Inflammatory macrophage treated with lipopolysaccharide for 4 hours (primary cell): ENCODE measurements at regions not wholly inside any gene's neighbourhood (a gene's known extent, or its start where the extent isn't known, plus 50 kb on each side); places are given as distances from the start of the nearest gene placed in this dataset.
"Not testable (repeated sequence)": the region's sequence is repeated elsewhere in the genome, so short reads cannot be mapped to it uniquely, and the experiment has no call there.

Source experiments
- DNase-seq: peaks from one replicate; pipeline ENCODE4 v3.0.0-alpha.2; 2020

- DNase-seq = no peak
These were observed 2709.8 kb downstream of the PCDH7 start for GRCh38 chr4:33429971-33430370.

GRCh38 chr4:33437406-33437805 lies 2717.2 kb downstream of the PCDH7 start:
- DNase-seq = no peak

DNA sequence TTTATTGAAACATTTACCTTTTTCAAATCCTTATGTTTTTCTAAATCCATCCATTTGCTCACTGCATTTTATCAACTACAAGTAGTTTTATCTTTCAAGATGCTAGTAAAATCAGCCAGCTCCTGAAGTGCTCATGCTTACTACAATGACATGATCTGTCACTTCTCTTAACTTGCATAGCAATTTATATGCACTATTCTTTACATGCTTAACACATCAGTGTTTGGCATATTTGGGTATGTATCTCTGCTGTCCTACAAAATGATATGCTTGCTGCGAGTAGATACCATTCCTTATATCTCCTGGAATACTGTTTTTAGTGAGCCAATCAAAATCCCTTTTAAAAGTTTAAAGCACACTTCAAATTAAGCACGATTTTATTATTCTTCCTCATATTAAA lies 2726.8 kb downstream of the PCDH7 start:
- DNase-seq = no peak

DNA sequence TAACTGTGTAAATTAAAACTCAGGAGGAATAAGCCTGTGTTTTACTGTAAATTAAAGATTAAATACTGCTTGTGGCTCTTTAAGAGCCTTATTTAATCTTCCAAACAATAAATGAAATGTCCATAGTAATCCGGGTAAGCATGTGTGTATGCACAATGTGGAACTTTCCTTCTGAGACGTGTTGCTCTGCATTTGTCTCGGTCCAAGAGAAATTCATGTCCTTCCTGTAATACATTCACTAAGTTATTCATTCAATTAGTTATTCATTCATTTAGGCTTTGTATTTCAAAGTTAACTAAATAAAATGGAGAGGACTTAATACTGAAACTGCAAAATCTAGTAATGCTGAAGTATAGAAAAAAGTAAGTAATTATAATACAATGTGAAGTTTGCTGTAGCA lies 2728.8 kb downstream of the PCDH7 start:
- DNase-seq = no peak

DNA sequence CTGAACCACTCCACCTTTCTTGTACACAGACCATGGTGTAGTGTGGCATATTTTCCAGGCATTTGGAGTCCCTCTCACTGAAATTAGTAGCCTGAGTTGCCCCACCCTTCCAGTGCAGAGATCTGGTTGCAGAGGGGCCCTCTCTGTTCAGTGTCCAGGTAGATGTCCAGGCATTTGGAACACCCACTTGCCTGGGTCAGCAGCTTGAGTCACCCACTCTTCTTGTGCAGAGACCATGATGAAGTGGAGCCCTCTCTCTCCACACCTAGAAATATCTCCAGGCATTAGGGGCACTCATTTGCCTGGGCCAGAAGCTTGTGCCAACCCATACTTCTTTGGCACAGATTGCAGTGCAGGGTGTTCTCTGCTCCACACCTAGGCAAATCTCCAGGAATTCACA lies 2733.3 kb downstream of the PCDH7 start:
- DNase-seq = no peak

DNA sequence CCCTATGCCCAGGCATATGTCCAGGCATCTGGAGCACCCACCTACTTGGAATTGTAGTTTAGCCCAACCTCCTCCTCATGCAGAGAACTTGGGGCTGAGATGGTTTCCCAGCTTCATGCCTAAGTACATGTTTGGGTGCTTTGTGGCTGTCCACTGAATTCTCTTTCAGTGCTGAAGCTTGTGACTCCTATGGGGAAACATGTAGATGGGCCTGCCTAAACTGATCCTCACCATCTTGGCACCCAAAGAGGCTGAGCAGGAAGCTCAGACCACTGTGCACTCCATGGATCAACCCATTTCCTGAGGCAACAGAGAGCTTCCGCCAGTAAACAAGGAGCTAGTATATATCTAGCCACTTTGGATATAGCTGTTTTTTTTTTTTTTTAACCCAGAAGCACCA lies 2733.7 kb downstream of the PCDH7 start:
- DNase-seq = no peak

DNA sequence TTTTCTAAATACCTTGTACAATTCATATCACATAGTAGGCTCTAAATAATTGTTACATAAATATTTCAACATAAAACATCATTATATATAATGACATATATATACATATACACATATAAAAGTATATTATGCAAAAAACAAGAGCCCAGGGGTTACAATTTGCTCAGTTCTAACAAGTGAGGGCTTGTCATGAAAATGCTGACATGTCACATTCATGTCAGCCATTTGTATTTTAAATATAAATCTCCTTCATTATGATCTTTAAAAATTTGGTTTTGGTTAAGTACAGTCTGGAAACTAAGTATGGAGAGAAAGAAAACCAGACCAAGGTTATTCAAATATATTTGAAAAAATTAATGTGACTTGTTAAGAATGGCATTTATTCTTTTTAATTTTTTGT lies 2745.4 kb downstream of the PCDH7 start:
- no peak for DNase-seq

GRCh38 chr4:33467291-33467690 lies 2747.1 kb downstream of the PCDH7 start:
- no peak for DNase-seq

- DNase-seq = no peak
These were observed 2750.6 kb downstream of the PCDH7 start for GRCh38 chr4:33470805-33471204.

DNA sequence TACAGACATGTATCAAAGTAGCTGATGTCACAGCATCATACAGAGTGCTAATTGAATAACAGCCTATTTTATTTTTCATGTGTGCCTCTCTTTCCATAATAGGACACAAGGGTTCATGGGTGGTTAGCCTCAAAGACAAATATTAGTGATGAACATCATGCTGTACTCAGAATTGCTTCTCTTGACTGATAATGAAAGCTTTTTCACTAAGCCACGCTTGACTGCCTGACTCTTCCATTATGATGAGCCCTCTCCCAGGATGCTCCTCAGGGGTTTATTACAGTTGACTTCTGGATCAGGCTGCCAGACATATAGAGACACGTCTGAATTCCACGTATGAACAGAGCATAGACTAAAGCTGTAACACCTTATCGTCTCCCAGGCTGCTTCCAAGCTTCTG lies 2757.5 kb downstream of the PCDH7 start:
- no peak for DNase-seq

- DNase-seq = no peak
These were observed 2761.5 kb downstream of the ARAP2 start for GRCh38 chr4:33482773-33483172.

DNA sequence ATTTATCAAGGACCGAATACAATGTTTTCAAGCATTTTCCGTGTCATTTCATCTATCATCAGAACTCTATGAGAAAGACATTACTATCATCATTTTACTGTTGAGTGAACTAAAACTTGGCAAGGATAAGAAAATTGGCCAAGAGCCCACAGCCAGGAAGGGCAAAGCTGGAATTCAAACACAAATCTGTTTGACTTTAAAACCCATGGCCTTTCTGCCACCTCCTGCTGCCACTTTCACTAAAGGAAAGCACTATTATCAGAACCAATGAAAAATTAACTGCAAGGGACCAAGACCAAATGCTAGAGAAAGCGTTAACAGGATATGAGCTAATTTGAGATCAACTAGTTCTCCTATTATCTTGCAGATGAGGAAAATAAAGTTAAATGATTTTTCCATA lies 2759.2 kb downstream of the ARAP2 start:
- DNase-seq = no peak

DNA sequence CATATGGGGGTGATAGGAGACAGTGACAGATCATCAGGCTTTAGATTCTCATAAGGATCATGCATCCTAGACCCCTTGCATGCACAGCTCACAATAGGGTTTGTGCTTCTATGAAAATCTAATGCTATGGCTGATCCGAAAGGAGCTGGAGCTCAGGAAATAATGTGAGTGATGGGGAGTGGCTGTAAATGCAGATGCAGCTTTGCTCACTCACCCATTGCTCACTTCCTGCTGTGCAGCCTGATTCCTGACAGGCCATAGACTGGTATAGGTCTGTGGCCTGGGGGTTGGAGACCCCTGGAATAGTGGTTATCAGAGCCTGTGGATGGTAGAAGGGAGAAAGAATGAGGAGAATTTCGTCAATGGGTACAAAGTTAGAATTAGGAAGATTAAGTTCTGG lies 2751.1 kb downstream of the ARAP2 start:
- no peak for DNase-seq

- DNase-seq = no peak
These were observed 2750.2 kb downstream of the ARAP2 start for GRCh38 chr4:33494150-33494549.

DNA sequence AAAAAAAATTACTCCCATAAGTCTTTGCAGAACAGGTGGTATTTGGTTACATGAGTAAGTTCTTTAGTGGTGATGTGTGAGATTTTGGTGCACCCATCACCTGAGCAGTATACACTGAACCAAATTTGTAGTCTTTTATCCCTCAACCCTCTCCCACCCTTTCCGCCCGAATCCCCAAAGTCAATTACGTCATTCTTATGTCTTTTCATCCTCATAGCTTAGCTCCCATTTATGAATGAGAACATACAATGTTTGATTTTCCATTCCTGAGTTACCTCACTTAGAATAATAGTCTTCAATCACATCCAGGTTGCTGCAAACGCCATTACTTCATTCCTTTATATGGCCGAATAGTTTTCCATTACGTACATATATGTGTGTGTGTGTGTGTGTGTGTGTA lies 2742.7 kb downstream of the ARAP2 start:
- not testable (repeated sequence) for DNase-seq

- DNase-seq = no peak
These were observed 2731.9 kb downstream of the ARAP2 start for GRCh38 chr4:33512397-33512796.

DNA sequence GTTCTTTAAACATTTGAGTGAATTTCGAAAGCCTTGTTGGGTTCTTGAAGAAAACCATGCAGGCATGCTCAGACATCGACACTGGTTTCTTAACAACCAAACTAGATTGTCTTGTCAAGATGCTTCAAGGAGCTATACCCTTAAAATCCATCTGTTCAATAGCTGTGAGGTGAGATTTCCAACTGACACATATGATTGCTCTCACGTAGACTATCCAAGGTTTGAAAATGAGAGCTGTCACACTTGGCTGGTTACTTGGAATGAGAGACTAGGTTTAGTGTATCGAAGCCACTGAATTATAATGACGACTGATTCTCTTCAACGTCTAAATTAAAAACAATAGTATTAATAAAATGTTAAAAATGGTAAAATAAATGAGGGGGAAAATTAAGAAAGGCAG lies 2725.5 kb downstream of the ARAP2 start:
- no peak for DNase-seq

DNA sequence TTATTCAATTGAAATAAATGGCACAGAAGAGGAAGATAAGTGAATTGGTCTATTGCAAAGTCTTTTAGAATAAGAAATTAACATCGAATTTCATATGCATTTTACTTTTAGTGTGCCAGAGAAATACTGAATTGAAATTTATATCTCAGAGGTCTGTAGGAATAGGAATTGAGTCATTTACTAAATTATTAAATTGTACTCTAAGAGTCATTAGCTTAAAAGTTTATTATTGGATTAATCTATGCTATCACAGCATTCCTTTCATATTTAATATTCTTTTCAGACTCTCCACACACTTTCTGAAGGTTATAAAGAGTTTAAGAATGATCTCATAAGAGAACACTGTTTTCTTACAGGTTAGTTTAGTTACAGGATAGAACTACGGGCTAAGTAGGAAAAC lies 2711.5 kb downstream of the ARAP2 start:
- no peak for DNase-seq

DNA sequence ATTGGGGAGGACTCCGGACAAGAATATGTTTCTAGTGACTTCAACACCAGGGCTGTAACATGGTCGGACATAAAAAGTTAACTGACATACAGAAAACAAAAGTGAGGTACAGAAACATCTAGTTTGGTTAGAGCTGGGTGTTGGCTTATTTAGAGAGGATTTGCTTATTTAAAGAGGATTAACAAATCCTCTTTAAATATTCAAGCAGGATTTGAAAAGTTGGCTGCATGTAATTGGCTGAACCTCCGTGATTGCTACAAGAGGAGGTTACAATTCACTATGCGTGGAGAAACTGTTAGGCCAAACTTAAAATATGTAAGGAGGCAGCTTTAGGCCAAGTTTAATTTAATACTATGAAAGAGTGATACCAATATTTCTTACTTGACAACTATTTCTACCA lies 2707.4 kb downstream of the ARAP2 start:
- DNase-seq = no peak

- no peak for DNase-seq
These were observed 2706.8 kb downstream of the ARAP2 start for GRCh38 chr4:33537527-33537926.

- no peak for DNase-seq
These were observed 2700.3 kb downstream of the ARAP2 start for GRCh38 chr4:33543941-33544450.

GRCh38 chr4:33551244-33551643 lies 2693.1 kb downstream of the ARAP2 start:
- no peak for DNase-seq

GRCh38 chr4:33561259-33561658 lies 2683.1 kb downstream of the ARAP2 start:
- DNase-seq = no peak

DNA sequence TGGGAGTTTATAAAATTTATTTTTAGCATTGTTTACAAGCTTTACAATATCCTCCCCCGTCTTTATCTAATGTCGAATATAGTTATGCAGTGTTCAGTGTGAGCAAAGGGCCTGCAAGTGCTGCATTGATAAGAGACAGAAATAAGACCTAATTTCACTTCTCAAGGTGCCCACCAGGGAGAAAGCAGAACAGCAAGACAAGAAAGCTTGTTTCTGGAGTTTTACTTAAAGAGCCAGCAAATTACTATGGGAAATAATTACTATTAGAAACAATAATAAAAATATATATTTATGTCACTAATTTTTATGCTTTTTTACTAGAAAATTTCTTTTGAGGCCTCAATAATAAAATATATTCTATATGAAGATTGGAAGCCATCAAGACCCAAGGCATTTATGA lies 2677.7 kb downstream of the ARAP2 start:
- no peak for DNase-seq

- DNase-seq = no peak
These were observed 2666.5 kb downstream of the ARAP2 start for GRCh38 chr4:33577791-33578190.

GRCh38 chr4:33579951-33580350 lies 2664.4 kb downstream of the ARAP2 start:
- DNase-seq = no peak
